MCF 10A (cell line): ENCODE measurements at regions not wholly inside any gene's neighbourhood (a gene's known extent, or its start where the extent isn't known, plus 50 kb on each side); places are given as distances from the start of the nearest gene placed in this dataset.

Experiments
- BruUV-seq: library from RNA; stranded (reverse); fragments of 400-500 nt; replicated peaks from 2 replicates; lab custom pipeline; 2021; lab: Mats Ljungman, UMichigan
- CTCF ChIA-PET: fragments of 300-600 bp; sonication (Branson Sonifier 250); formaldehyde crosslinking; extraction: SDS; loops from one replicate; lab custom pipeline; 2021; ENCODE audit warnings: antibody characterized with exemption, inconsistent platforms; lab: Yijun Ruan, JAX
- POLR2A ChIA-PET: fragments of 300-600, 350-650 bp; sonication (Branson Sonifier 250); formaldehyde crosslinking; extraction: SDS; loops from one replicate; lab custom pipeline; 2020; ENCODE audit warnings: antibody characterized with exemption, inconsistent platforms; lab: Yijun Ruan, JAX
- DNase-seq: peaks from one replicate; pipeline ENCODE4 v3.0.0-alpha.2; 2018; ENCODE audit not compliant: unreplicated experiment
- H3K27ac Mint-ChIP-seq: one replicate; pipeline ENCODE4 v1.8.0; 2022; ENCODE audit warnings: mild to moderate bottlenecking, low read depth, mixed read lengths; ENCODE audit not compliant: unreplicated experiment
- H3K27me3 Mint-ChIP-seq: one replicate; pipeline ENCODE4 v1.8.0; 2022; ENCODE audit warnings: mixed read lengths; ENCODE audit not compliant: insufficient read depth, unreplicated experiment
- H3K36me3 Mint-ChIP-seq: one replicate; pipeline ENCODE4 v1.8.0; 2022; ENCODE audit warnings: mild to moderate bottlenecking, moderate library complexity, mixed read lengths; ENCODE audit not compliant: insufficient read depth, unreplicated experiment
- H3K4me1 Mint-ChIP-seq: one replicate; pipeline ENCODE4 v1.8.0; 2022; ENCODE audit warnings: mixed read lengths; ENCODE audit not compliant: insufficient read depth, unreplicated experiment
- H3K4me3 Mint-ChIP-seq: one replicate; pipeline ENCODE4 v1.8.0; 2022; ENCODE audit warnings: mild to moderate bottlenecking, moderate library complexity, mixed read lengths; ENCODE audit not compliant: unreplicated experiment
- H3K9me3 Mint-ChIP-seq: one replicate; pipeline ENCODE4 v1.8.0; 2022; ENCODE audit warnings: mixed read lengths; ENCODE audit not compliant: unreplicated experiment
- CTCF ChIP-seq: fragments of 200-600 bp; IDR thresholded peaks from one replicate; pipeline ENCODE4 v1.8.0; 2022; ENCODE audit warnings: antibody characterized with exemption, mild to moderate bottlenecking; ENCODE audit not compliant: unreplicated experiment
- intact Hi-C: fragments of 100-400 bp; cut with micrococcal nuclease; formaldehyde crosslinking; loops from 2 replicates; pipeline ENCODE4 v1.14.1; 2022

- peaks cover 19% of the 10 kb centered on the region for H3K4me1 Mint-ChIP-seq
- ChIA-PET CTCF (interaction anchor here (0.6 to 14.0 kb wide), 32 partner anchors 9 to 1311 kb away, joined by 3 to 311 read pairs (median 7); no protein-coding TSS in a partner anchor), POLR2A (interaction anchor here (1.0 to 4.1 kb wide), 10 partner anchors 51 to 183 kb away, joined by 3 to 59 read pairs (median 6); no protein-coding TSS in a partner anchor)
- intact Hi-C loops = loop anchor here (5.0 kb wide), 1 partner anchor 877 kb away; no protein-coding TSS in a partner anchor
- H3K27me3 Mint-ChIP-seq = no peaks in the 10 kb centered on the region
- no peak for TF ChIP-seq CTCF
- BruUV-seq = no TSS peak
- H3K36me3 Mint-ChIP-seq = no peaks in the 10 kb centered on the region
- no peak overlapping the region for H3K4me3 Mint-ChIP-seq
- no peaks in the 10 kb centered on the region for H3K9me3 Mint-ChIP-seq
- DNase-seq = no peak
- no peak overlapping the region for H3K27ac Mint-ChIP-seq
These were observed 68.2 kb upstream of the BMAL1 start for GRCh38 chr11:13209379-13209778.

- H3K36me3 Mint-ChIP-seq = no peaks in the 10 kb centered on the region
- BruUV-seq = no TSS peak
- TF ChIP-seq CTCF = peak; percentile 84
- H3K4me3 Mint-ChIP-seq = no peak overlapping the region
- POLR2A ChIA-PET = interaction anchor here (0.9 to 4.1 kb wide), 14 partner anchors 35 to 253 kb away, joined by 3 to 59 read pairs (median 4); partner anchors contain the start of gene BTBD10
- DNase-seq = peak; percentile 81
- H3K27me3 Mint-ChIP-seq = no peaks in the 10 kb centered on the region
- no peaks in the 10 kb centered on the region for H3K9me3 Mint-ChIP-seq
- intact Hi-C loops = loop anchor here (1.0 to 2.0 kb wide), 5 partner anchors 29 to 174 kb away; partner anchors contain the start of gene BMAL1
- CTCF ChIA-PET = interaction anchor here (0.6 to 14.0 kb wide), 40 partner anchors 8 to 1834 kb away, joined by 3 to 311 read pairs (median 6); no protein-coding TSS in a partner anchor
- peaks cover 27% of the 10 kb centered on the region for H3K4me1 Mint-ChIP-seq
- no peak overlapping the region for H3K27ac Mint-ChIP-seq
These were observed 67.2 kb upstream of the BMAL1 start for GRCh38 chr11:13210424-13210823.

GRCh38 chr11:13214276-13214675 is 63.3 kb upstream of the BMAL1 start:
- no TSS peak for BruUV-seq
- Mint-ChIP-seq H3K36me3 (no peaks in the 10 kb centered on the region), H3K27ac (no peak overlapping the region), H3K9me3 (no peaks in the 10 kb centered on the region), H3K4me1 (peaks cover 26% of the 10 kb centered on the region), H3K27me3 (no peaks in the 10 kb centered on the region), H3K4me3 (no peak overlapping the region)
- POLR2A ChIA-PET = interaction anchor here (0.6 to 3.4 kb wide), 6 partner anchors 10 to 129 kb away, joined by 3 to 28 read pairs (median 6); no protein-coding TSS in a partner anchor
- CTCF ChIA-PET = interaction anchor here (0.5 to 14.0 kb wide), 9 partner anchors 24 to 1088 kb away, joined by 3 to 311 read pairs (median 3); no protein-coding TSS in a partner anchor
- intact Hi-C loops = no loop called here
- no peak for DNase-seq
- no peak for TF ChIP-seq CTCF

GRCh38 chr11:13215149-13215548 is 62.4 kb upstream of the BMAL1 start:
- ChIA-PET POLR2A (interaction anchor here (0.6 to 3.4 kb wide), 10 partner anchors 14 to 413 kb away, joined by 3 to 28 read pairs (median 4); no protein-coding TSS in a partner anchor), CTCF (interaction anchor here (0.6 to 14.0 kb wide), 8 partner anchors 23 to 1093 kb away, joined by 3 to 311 read pairs (median 4); no protein-coding TSS in a partner anchor)
- no TSS peak for BruUV-seq
- intact Hi-C loops = loop anchor here (1.0 kb wide), 1 partner anchor 247 kb away; no protein-coding TSS in a partner anchor
- peaks cover 26% of the 10 kb centered on the region for H3K4me1 Mint-ChIP-seq
- TF ChIP-seq CTCF = no peak
- H3K36me3 Mint-ChIP-seq = no peaks in the 10 kb centered on the region
- H3K27ac Mint-ChIP-seq = peak overlapping the region; percentile 85
- H3K27me3 Mint-ChIP-seq = no peaks in the 10 kb centered on the region
- no peak overlapping the region for H3K4me3 Mint-ChIP-seq
- no peaks in the 10 kb centered on the region for H3K9me3 Mint-ChIP-seq
- peak; percentile 75 for DNase-seq
